ENCODE measurements at regions not wholly inside any gene's neighbourhood (a gene's known extent, or its start where the extent isn't known, plus 50 kb on each side); places are given as distances from the start of the nearest gene placed in this dataset.

DNA sequence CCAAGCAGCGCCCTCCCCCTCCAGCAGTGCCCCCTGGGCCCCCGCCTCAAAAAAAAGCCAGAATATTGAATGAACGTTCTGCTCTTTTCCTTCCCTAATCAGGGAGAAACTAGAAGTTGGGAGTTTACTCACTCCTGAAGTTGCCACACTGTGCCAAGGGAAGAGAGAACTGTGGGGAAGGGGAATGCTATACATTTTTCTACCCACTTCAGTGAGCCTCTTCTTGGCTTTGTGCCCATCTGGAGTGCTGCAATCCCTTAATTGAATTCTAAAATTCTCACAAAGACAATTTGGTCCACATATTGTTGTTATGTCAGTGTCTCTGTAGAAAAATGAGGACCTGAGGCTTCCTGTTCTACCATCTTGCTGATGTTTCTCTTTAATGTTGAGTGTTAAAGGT lies 443.7 kb downstream of the DIRAS2 start:
- no peak overlapping the region for H3K4me2 ChIP-seq (ENCODE audit: insufficient read depth in 1 of 2, low read depth in 2 of 2, low read length in 2 of 2)
- no peak overlapping the region for H3K23ac ChIP-seq (ENCODE audit: insufficient read length)
- no peaks in the 10 kb centered on the region for H3K9me3 ChIP-seq (ENCODE audit: insufficient read depth in 2 of 2, low read depth in 1 of 2, low read length in 1 of 2)
- no peaks in the 10 kb centered on the region for H3K79me2 ChIP-seq (ENCODE audit: control insufficient read depth in 1 of 2, insufficient read depth in 2 of 2, low read length in 2 of 2)
- H3K4me3 ChIP-seq (ENCODE audit: extremely low read depth in 1 of 4, insufficient read depth in 2 of 4, low read depth in 3 of 4, low read length in 4 of 4): no peak overlapping the region
- H2BK15ac ChIP-seq (ENCODE audit: low read length): no peak overlapping the region
- ChIA-PET POLR2A (ENCODE audit: partially characterized antibody) (no interaction called here), CTCF (ENCODE audit: partially characterized antibody) (no interaction called here)
- H3K18ac ChIP-seq (ENCODE audit: extremely low read depth, low read length): no peak overlapping the region
- no peaks in the 10 kb centered on the region for H3K4me1 ChIP-seq (replicated peaks in 1 of 4; ENCODE audit: control insufficient read depth in 3 of 4, insufficient read depth in 4 of 4, low read length in 3 of 4)
- H3K79me1 ChIP-seq (ENCODE audit: low read depth, low read length): no peaks in the 10 kb centered on the region
- H4K20me1 ChIP-seq (replicated peaks in 1 of 2; ENCODE audit: control insufficient read depth in 1 of 2, insufficient read depth in 2 of 2, low read length in 2 of 2): no peaks in the 10 kb centered on the region
- H4K8ac ChIP-seq (ENCODE audit: extremely low read depth, insufficient read depth, low read length): no peak overlapping the region
- H3K27me3 ChIP-seq (replicated peaks in 1 of 4; ENCODE audit: control insufficient read depth in 3 of 4, extremely low read depth in 1 of 4, insufficient read depth in 3 of 4, low read length in 3 of 4): no peaks in the 10 kb centered on the region
- no peak overlapping the region for H2AFZ ChIP-seq (ENCODE audit: low read length)
- no peak overlapping the region for H4K91ac ChIP-seq (replicated peaks; ENCODE audit: insufficient read length, low read length)
- no peak overlapping the region for H2BK20ac ChIP-seq (ENCODE audit: low read length)
- H3K56ac ChIP-seq (replicated peaks; ENCODE audit: insufficient read length, low read depth, low read length): no peak overlapping the region
- no peak overlapping the region for H4K5ac ChIP-seq (ENCODE audit: insufficient read length, low read depth, low read length)
- no peak overlapping the region for H2BK5ac ChIP-seq (ENCODE audit: low read depth, low read length)
- no peaks in the 10 kb centered on the region for H3K36me3 ChIP-seq (ENCODE audit: control insufficient read depth in 2 of 4, insufficient read depth in 4 of 4, low read length in 3 of 4)
- H2BK120ac ChIP-seq (replicated peaks; ENCODE audit: low read depth, low read length): no peak overlapping the region
- H3K9ac ChIP-seq (replicated peaks in 1 of 4; ENCODE audit: extremely low read depth in 1 of 4, low read depth in 3 of 4, low read length in 3 of 4): no peak overlapping the region
- no peak overlapping the region for H3K14ac ChIP-seq (ENCODE audit: insufficient read length)
- no peak overlapping the region for H3K4ac ChIP-seq (replicated peaks; ENCODE audit: insufficient read length, low read depth, low read length)
- no peak for FAIRE-seq
- H2AK5ac ChIP-seq (ENCODE audit: low read depth, low read length): no peak overlapping the region
- no peak overlapping the region for H2BK12ac ChIP-seq (ENCODE audit: low read depth, low read length)
- no peak overlapping the region for H3K27ac ChIP-seq (ENCODE audit: low read depth, low read length)
- no peak for DNase-seq (ENCODE audit: low read depth in 1 of 2, low spot score in 2 of 2)
- 79% methylated on average over 2 of the region's 3 CpGs; no CpG with 5 or more reads in 1 of the 2 experiments for WGBS, 2 experiments (ENCODE audit: extremely low coverage in 1 of 2, insufficient coverage in 1 of 2, insufficient read length in 1 of 2, insufficient replicate concordance in 2 of 2, low coverage in 1 of 2, low lambda C conversion rate in 2 of 2, missing lambda C conversion rate in 1 of 2)
- TF ChIP-seq YY1 (IDR thresholded peaks at IDR 0.05; ENCODE audit: low read depth, low read length): no peak
- no peak for TF ChIP-seq TAF7 (optimal IDR thresholded peaks at IDR 0.05; ENCODE audit: borderline replicate concordance, low read depth, low read length)
- no peak for TF ChIP-seq POLR2AphosphoS5 (IDR thresholded peaks at IDR 0.05; ENCODE audit: low read depth, low read length)
- TF ChIP-seq JUN (IDR thresholded peaks at IDR 0.05; ENCODE audit: low read depth, low read length): no peak
- no peak for TF ChIP-seq BRCA1 (IDR thresholded peaks at IDR 0.05; ENCODE audit: low read depth, low read length)
- TF ChIP-seq GABPA (IDR thresholded peaks at IDR 0.05; ENCODE audit: borderline replicate concordance, insufficient read depth, low read length): no peak
- no peak for TF ChIP-seq ZNF274 (IDR thresholded peaks at IDR 0.05; ENCODE audit: borderline replicate concordance, extremely low read depth, low read length)
- TF ChIP-seq FOSL1 (IDR thresholded peaks at IDR 0.05; ENCODE audit: insufficient read depth, low read depth, low read length): no peak
- TF ChIP-seq EGR1 (IDR thresholded peaks at IDR 0.05; ENCODE audit: borderline replicate concordance, low read depth, low read length): no peak
- no peak for TF ChIP-seq CREB1 (IDR thresholded peaks at IDR 0.05)
- TF ChIP-seq TAF1 (IDR thresholded peaks at IDR 0.05; ENCODE audit: low read depth, low read length): no peak
- no peak for TF ChIP-seq SP2 (IDR thresholded peaks at IDR 0.05; ENCODE audit: low read length)
- TF ChIP-seq RAD21 (IDR thresholded peaks at IDR 0.05 in 1 of 2, conservative IDR thresholded peaks at IDR 0.05 in 1 of 2; ENCODE audit: low read depth in 2 of 2, low read length in 2 of 2): no peak
- no peak for TF ChIP-seq CBX8 (IDR thresholded peaks at IDR 0.05; ENCODE audit: borderline replicate concordance, low read depth, low read length)
- TF ChIP-seq CHD2 (IDR thresholded peaks at IDR 0.05; ENCODE audit: low read length): no peak
- TF ChIP-seq CBX5 (IDR thresholded peaks at IDR 0.05; ENCODE audit: low read depth, low read length): no peak
- no peaks in the 10 kb centered on the region for H3K23me2 ChIP-seq (ENCODE audit: low read depth, low read length)

All from H1 (cell line).